ENCODE measurements at regions not wholly inside any gene's neighbourhood (a gene's known extent, or its start where the extent isn't known, plus 50 kb on each side); places are given as distances from the start of the nearest gene placed in this dataset.

- H3K18ac ChIP-seq (ENCODE audit: extremely low read depth, low read length) = no peak overlapping the region
- peaks cover 22 to 25% of the 10 kb centered on the region in 2 experiments; a peak in 3 of 4 replicates for H3K9me3 ChIP-seq (ENCODE audit: insufficient read depth in 2 of 2, low read depth in 1 of 2, low read length in 1 of 2)
- H4K5ac ChIP-seq (ENCODE audit: insufficient read length, low read depth, low read length) = no peak overlapping the region
- ChIA-PET CTCF (ENCODE audit: partially characterized antibody) (no interaction called here), POLR2A (ENCODE audit: partially characterized antibody) (no interaction called here)
- H3K14ac ChIP-seq (ENCODE audit: insufficient read length) = no peak overlapping the region
- no peak overlapping the region for H3K4ac ChIP-seq (replicated peaks; ENCODE audit: insufficient read length, low read depth, low read length)
- no peak overlapping the region for H2BK15ac ChIP-seq (ENCODE audit: low read length)
- no peak overlapping the region for H3K56ac ChIP-seq (replicated peaks; ENCODE audit: insufficient read length, low read depth, low read length)
- no peak overlapping the region for H2AK5ac ChIP-seq (ENCODE audit: low read depth, low read length)
- no peak overlapping the region for H4K91ac ChIP-seq (replicated peaks; ENCODE audit: insufficient read length, low read length)
- no peaks in the 10 kb centered on the region for H3K4me1 ChIP-seq (replicated peaks in 1 of 4; ENCODE audit: control insufficient read depth in 3 of 4, insufficient read depth in 4 of 4, low read length in 3 of 4)
- no peak overlapping the region for H3K23ac ChIP-seq (ENCODE audit: insufficient read length)
- FAIRE-seq (no peak), DNase-seq (ENCODE audit: low read depth in 1 of 2, low spot score in 2 of 2) (no peak)
- no peaks in the 10 kb centered on the region for H3K79me1 ChIP-seq (ENCODE audit: low read depth, low read length)
- no peak overlapping the region for H3K4me3 ChIP-seq (ENCODE audit: extremely low read depth in 1 of 4, insufficient read depth in 2 of 4, low read depth in 3 of 4, low read length in 4 of 4)
- no peaks in the 10 kb centered on the region for H4K20me1 ChIP-seq (replicated peaks in 1 of 2; ENCODE audit: control insufficient read depth in 1 of 2, insufficient read depth in 2 of 2, low read length in 2 of 2)
- H2AFZ ChIP-seq (ENCODE audit: low read length) = no peak overlapping the region
- H3K27ac ChIP-seq (ENCODE audit: low read depth, low read length) = no peak overlapping the region
- H3K23me2 ChIP-seq (ENCODE audit: low read depth, low read length) = no peaks in the 10 kb centered on the region
- no peak overlapping the region for H4K8ac ChIP-seq (ENCODE audit: extremely low read depth, insufficient read depth, low read length)
- no peak overlapping the region for H2BK12ac ChIP-seq (ENCODE audit: low read depth, low read length)
- no peak overlapping the region for H2BK120ac ChIP-seq (replicated peaks; ENCODE audit: low read depth, low read length)
- H3K36me3 ChIP-seq (ENCODE audit: control insufficient read depth in 2 of 4, insufficient read depth in 4 of 4, low read length in 3 of 4) = no peaks in the 10 kb centered on the region; a peak in 1 of 8 replicates
- no peaks in the 10 kb centered on the region for H3K79me2 ChIP-seq (ENCODE audit: control insufficient read depth in 1 of 2, insufficient read depth in 2 of 2, low read length in 2 of 2)
- H2BK20ac ChIP-seq (ENCODE audit: low read length) = no peak overlapping the region
- no peak overlapping the region for H3K4me2 ChIP-seq (ENCODE audit: insufficient read depth in 1 of 2, low read depth in 2 of 2, low read length in 2 of 2)
- H3K27me3 ChIP-seq (replicated peaks in 1 of 4; ENCODE audit: control insufficient read depth in 3 of 4, extremely low read depth in 1 of 4, insufficient read depth in 3 of 4, low read length in 3 of 4) = no peaks in the 10 kb centered on the region
- no peak overlapping the region for H2BK5ac ChIP-seq (ENCODE audit: low read depth, low read length)
- no peak overlapping the region for H3K9ac ChIP-seq (replicated peaks in 1 of 4; ENCODE audit: extremely low read depth in 1 of 4, low read depth in 3 of 4, low read length in 3 of 4)
- TF ChIP-seq SUZ12 (IDR thresholded peaks at IDR 0.05; ENCODE audit: low read length) (no peak), EP300 (IDR thresholded peaks at IDR 0.05; ENCODE audit: borderline replicate concordance in 1 of 2, low read depth in 2 of 2, low read length in 2 of 2) (no peak), RFX5 (IDR thresholded peaks at IDR 0.05; ENCODE audit: borderline replicate concordance, low read depth, low read length) (no peak), CBX5 (IDR thresholded peaks at IDR 0.05; ENCODE audit: low read depth, low read length) (no peak), YY1 (IDR thresholded peaks at IDR 0.05; ENCODE audit: low read depth, low read length) (no peak)
Measured at GRCh38 chr3:152037953-152038352, 164.5 kb downstream of the SUCNR1 start.
